Endothelial cell of umbilical vein (primary cell): ENCODE measurements at regions not wholly inside any gene's neighbourhood (a gene's known extent, or its start where the extent isn't known, plus 50 kb on each side); places are given as distances from the start of the nearest gene placed in this dataset.

Experiments
- BruUV-seq: library from RNA; stranded (reverse); fragments of 400-500 nt; replicated peaks from 2 replicates; lab custom pipeline; 2021; lab: Mats Ljungman, UMichigan
- CTCF ChIA-PET: fragments of 300-600, 350-600 bp; sonication (Branson Sonifier 250); formaldehyde crosslinking; loops from one replicate; lab custom pipeline; 2021; ENCODE audit warnings: antibody characterized with exemption, inconsistent platforms; lab: Charles Lee
- POLR2A ChIA-PET: fragments of 300-600, 350-600 bp; sonication (Branson Sonifier 250); formaldehyde crosslinking; loops from one replicate; lab custom pipeline; 2021; ENCODE audit warnings: antibody characterized with exemption, inconsistent platforms; lab: Charles Lee
- DNase-seq: peaks from one replicate; pipeline ENCODE4 v3.0.0-alpha.2; 2011; ENCODE audit warnings: low read depth, low spot score
- FAIRE-seq: peaks from 2 replicates; lab custom pipeline; 2011; peaks lifted over from hg19 to GRCh38; lab: Jason Lieb, UNC
- H2AFZ ChIP-seq: 2 replicates; pipeline ENCODE4 v1.6.0; 2012; ENCODE audit warnings: low read depth, low read length, control low read depth, inconsistent platforms
- H3K27ac ChIP-seq: 2 replicates; pipeline ENCODE4 v1.5.1; 2011; ENCODE audit warnings: low read depth, mild to moderate bottlenecking, control low read depth, low read length, moderate library complexity; ENCODE audit not compliant: insufficient read depth
- H3K27me3 ChIP-seq, 2 experiments: 2 replicates each; pipeline versions ENCODE4 v1.6.0 to v1.6.1; 2011; ENCODE audit warnings: low read length in 2 of 2, mixed read lengths in 1 of 2; ENCODE audit not compliant: control insufficient read depth in 2 of 2, insufficient read depth in 2 of 2
- H3K36me3 ChIP-seq, 2 experiments: 2 replicates in 1 of 2; 3 replicates in 1 of 2; pipeline ENCODE4 v1.5.1; 2011; ENCODE audit warnings: low read length in 2 of 2, mild to moderate bottlenecking in 1 of 2, moderate library complexity in 1 of 2; ENCODE audit not compliant: control insufficient read depth in 2 of 2, insufficient read depth in 2 of 2; ENCODE audit errors: extremely low read depth in 1 of 2
- H3K4me1 ChIP-seq: 3 replicates; pipeline ENCODE4 v1.5.1; 2011; ENCODE audit warnings: mild to moderate bottlenecking, low read length; ENCODE audit not compliant: control insufficient read depth, insufficient read depth; ENCODE audit errors: extremely low read depth
- H3K4me2 ChIP-seq: 2 replicates; pipeline ENCODE4 v1.6.1; 2011; ENCODE audit warnings: low read length, control low read depth, mixed read lengths; ENCODE audit not compliant: insufficient read depth
- H3K4me3 ChIP-seq, 3 experiments: fragments of 200-600 bp in 1 of 3; sonication (generic), shearing (Covaris generic) in 1 of 3; replicated peaks in 1 of 3; 2 replicates each; pipeline ENCODE4 v1.5.1; 2011 to 2016; ENCODE audit warnings: control low read depth in 3 of 3, low read length in 3 of 3, mild to moderate bottlenecking in 2 of 3, inconsistent platforms in 1 of 3, low read depth in 1 of 3, moderate library complexity in 1 of 3; ENCODE audit not compliant: insufficient read depth in 1 of 3
- H3K79me2 ChIP-seq: 2 replicates; pipeline ENCODE4 v1.6.0; 2012; ENCODE audit warnings: low read length, inconsistent platforms; ENCODE audit not compliant: control insufficient read depth, insufficient read depth
- H3K9ac ChIP-seq: replicated peaks from 2 replicates; pipeline ENCODE3; 2011; ENCODE audit warnings: low read length, control low read depth; ENCODE audit not compliant: insufficient read depth; ENCODE audit errors: extremely low read depth
- H3K9me1 ChIP-seq: replicated peaks from 3 replicates; pipeline ENCODE4 v1.6.0; 2011; ENCODE audit warnings: mild to moderate bottlenecking, low read length; ENCODE audit not compliant: control insufficient read depth, insufficient read depth; ENCODE audit errors: extremely low read depth
- H3K9me3 ChIP-seq: replicated peaks from 2 replicates; pipeline ENCODE4 v1.5.1; 2012; ENCODE audit warnings: low read length, inconsistent platforms; ENCODE audit not compliant: control insufficient read depth, insufficient read depth
- H4K20me1 ChIP-seq: replicated peaks from 2 replicates; pipeline ENCODE3; 2011; ENCODE audit warnings: mild to moderate bottlenecking, low read length; ENCODE audit not compliant: control insufficient read depth, insufficient read depth; ENCODE audit errors: extremely low read depth
- CTCF ChIP-seq, 2 donors: IDR thresholded peaks; 1 replicate in 1 of 2; 2 replicates in 1 of 2; pipeline ENCODE4 v1.5.1; 2011; ENCODE audit warnings: low read length in 2 of 2, mild to moderate bottlenecking in 2 of 2, moderate library complexity in 2 of 2, control low read depth in 1 of 2, inconsistent platforms in 1 of 2, low read depth in 1 of 2; ENCODE audit not compliant: insufficient read depth in 1 of 2; ENCODE audit errors: extremely low read depth in 1 of 2
- EZH2 ChIP-seq: IDR thresholded peaks from 2 replicates; pipeline ENCODE4 v1.6.1; 2012; ENCODE audit warnings: borderline replicate concordance, low read depth, mild to moderate bottlenecking, moderate library complexity, low read length, inconsistent platforms; ENCODE audit not compliant: severe bottlenecking
- FOS ChIP-seq: IDR thresholded peaks from 2 replicates; pipeline ENCODE4 v1.6.1; 2011; ENCODE audit warnings: mild to moderate bottlenecking, low read length, moderate library complexity, borderline replicate concordance; ENCODE audit not compliant: insufficient read depth
- GATA2 ChIP-seq: IDR thresholded peaks from 2 replicates; pipeline ENCODE4 v1.7.0; 2011; ENCODE audit warnings: low read depth, mild to moderate bottlenecking, moderate library complexity, mixed read lengths, low read length; ENCODE audit not compliant: insufficient read length, insufficient read depth
- MAX ChIP-seq: IDR thresholded peaks from 2 replicates; pipeline ENCODE4 v1.6.1; 2011; ENCODE audit not compliant: insufficient read depth, insufficient read length
- MYC ChIP-seq: IDR thresholded peaks from one replicate; pipeline ENCODE4 v1.6.1; 2011; ENCODE audit warnings: mild to moderate bottlenecking, low read depth, low read length
- POLR2A ChIP-seq: IDR thresholded peaks from 2 replicates; pipeline ENCODE4 v1.6.1; 2012; ENCODE audit warnings: low read depth, mild to moderate bottlenecking, control low read depth, low read length
- dilution Hi-C: fragments of 300-500 bp; cut with MboI; formaldehyde crosslinking; loops from one replicate; pipeline ENCODE4 v1.15.0; 2019; ENCODE audit warnings: low sequenced_read_pairs; ENCODE audit not compliant: extremely low pct_ligation_motif_present
- intact Hi-C: fragments of 100-400 bp; cut with micrococcal nuclease; formaldehyde crosslinking; loops from one replicate; pipeline ENCODE4 v1.10.0; 2022

- no peaks in the 10 kb centered on the region for H3K9me3 ChIP-seq
- no peak overlapping the region for H3K4me2 ChIP-seq
- BruUV-seq: no TSS peak
- H2AFZ ChIP-seq: no peak overlapping the region
- no peak overlapping the region for H3K27ac ChIP-seq
- intact Hi-C loops (loop anchor here (5.0 kb wide), 2 partner anchors 662 to 862 kb away; no protein-coding TSS in a partner anchor), dilution Hi-C loops (no loop called here)
- H4K20me1 ChIP-seq: no peaks in the 10 kb centered on the region
- FAIRE-seq (no peak), DNase-seq (peak; percentile 70)
- no peak overlapping the region for H3K9ac ChIP-seq
- no peak overlapping the region for H3K4me3 ChIP-seq
- no peaks in the 10 kb centered on the region for H3K36me3 ChIP-seq
- H3K9me1 ChIP-seq: no peaks in the 10 kb centered on the region
- peaks cover 0 to 4% of the 10 kb centered on the region in 2 experiments for H3K27me3 ChIP-seq
- ChIA-PET CTCF (interaction anchor here (0.6 to 2.2 kb wide), 16 partner anchors 9 to 1517 kb away, joined by 3 to 19 read pairs (median 3); no protein-coding TSS in a partner anchor), POLR2A (no interaction called here)
- no peaks in the 10 kb centered on the region for H3K4me1 ChIP-seq
- TF ChIP-seq MAX: no peak
- peak; percentile 29 to 49 for TF ChIP-seq CTCF (IDR thresholded peaks at IDR 0.05; ENCODE audit: extremely low read depth in 1 of 2, insufficient read depth in 1 of 2, low read depth in 1 of 2, low read length in 2 of 2)
- H3K79me2 ChIP-seq: no peaks in the 10 kb centered on the region
These were observed 436.4 kb downstream of the PLA2G4A start for GRCh38 chr1:187264995-187265602.

- peaks cover 0 to 4% of the 10 kb centered on the region in 2 experiments for H3K27me3 ChIP-seq
- no peak overlapping the region for H3K27ac ChIP-seq
- FAIRE-seq: no peak
- no peak overlapping the region for H3K9ac ChIP-seq
- no peaks in the 10 kb centered on the region for H3K36me3 ChIP-seq
- CTCF ChIA-PET: interaction anchor here (0.6 to 2.2 kb wide), 9 partner anchors 9 to 863 kb away, joined by 3 to 19 read pairs (median 3); no protein-coding TSS in a partner anchor
- no peak overlapping the region for H2AFZ ChIP-seq
- H3K4me3 ChIP-seq: no peak overlapping the region
- no peaks in the 10 kb centered on the region for H3K9me3 ChIP-seq
- POLR2A ChIA-PET: no interaction called here
- H3K4me1 ChIP-seq: no peaks in the 10 kb centered on the region
- intact Hi-C loops: loop anchor here (5.0 kb wide), 2 partner anchors 661 to 861 kb away; no protein-coding TSS in a partner anchor
- dilution Hi-C loops: no loop called here
- TF ChIP-seq FOS (no peak), MAX (no peak), MYC (no peak), POLR2A (no peak), EZH2 (no peak), GATA2 (no peak)
- H3K79me2 ChIP-seq: no peaks in the 10 kb centered on the region
- DNase-seq: no peak
- BruUV-seq: no TSS peak
- no peak overlapping the region for H3K4me2 ChIP-seq
- no peaks in the 10 kb centered on the region for H3K9me1 ChIP-seq
- H4K20me1 ChIP-seq: no peaks in the 10 kb centered on the region
These were observed 437.3 kb downstream of the PLA2G4A start for GRCh38 chr1:187266051-187266450.
